ENCODE measurements at regions not wholly inside any gene's neighbourhood (a gene's known extent, or its start where the extent isn't known, plus 50 kb on each side); places are given as distances from the start of the nearest gene placed in this dataset.

- ChIA-PET CTCF (no interaction called here), POLR2A (no interaction called here)
- TF ChIP-seq, protein P1, sequence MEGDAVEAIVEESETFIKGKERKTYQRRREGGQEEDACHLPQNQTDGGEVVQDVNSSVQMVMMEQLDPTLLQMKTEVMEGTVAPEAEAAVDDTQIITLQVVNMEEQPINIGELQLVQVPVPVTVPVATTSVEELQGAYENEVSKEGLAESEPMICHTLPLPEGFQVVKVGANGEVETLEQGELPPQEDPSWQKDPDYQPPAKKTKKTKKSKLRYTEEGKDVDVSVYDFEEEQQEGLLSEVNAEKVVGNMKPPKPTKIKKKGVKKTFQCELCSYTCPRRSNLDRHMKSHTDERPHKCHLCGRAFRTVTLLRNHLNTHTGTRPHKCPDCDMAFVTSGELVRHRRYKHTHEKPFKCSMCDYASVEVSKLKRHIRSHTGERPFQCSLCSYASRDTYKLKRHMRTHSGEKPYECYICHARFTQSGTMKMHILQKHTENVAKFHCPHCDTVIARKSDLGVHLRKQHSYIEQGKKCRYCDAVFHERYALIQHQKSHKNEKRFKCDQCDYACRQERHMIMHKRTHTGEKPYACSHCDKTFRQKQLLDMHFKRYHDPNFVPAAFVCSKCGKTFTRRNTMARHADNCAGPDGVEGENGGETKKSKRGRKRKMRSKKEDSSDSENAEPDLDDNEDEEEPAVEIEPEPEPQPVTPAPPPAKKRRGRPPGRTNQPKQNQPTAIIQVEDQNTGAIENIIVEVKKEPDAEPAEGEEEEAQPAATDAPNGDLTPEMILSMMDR (IDR thresholded peaks at IDR 0.05) = no peak
- Mint-ChIP-seq H3K4me3 (peak overlapping the region; percentile 13), H3K27me3 (no peaks in the 10 kb centered on the region), H3K9me3 (no peaks in the 10 kb centered on the region), H3K27ac (peak overlapping the region; percentile 82), H3K4me1 (ENCODE audit: low read depth) (peaks cover 55% of the 10 kb centered on the region), H3K36me3 (ENCODE audit: low read depth) (peaks cover 16% of the 10 kb centered on the region)
- intact Hi-C loops (cut with micrococcal nuclease) = no loop called here
- ATAC-seq (peak; percentile 91), DNase-seq (no peak)
Observed at GRCh38 chr13:73932091-73932490, 202.1 kb downstream of the KLF12 start.

DNA sequence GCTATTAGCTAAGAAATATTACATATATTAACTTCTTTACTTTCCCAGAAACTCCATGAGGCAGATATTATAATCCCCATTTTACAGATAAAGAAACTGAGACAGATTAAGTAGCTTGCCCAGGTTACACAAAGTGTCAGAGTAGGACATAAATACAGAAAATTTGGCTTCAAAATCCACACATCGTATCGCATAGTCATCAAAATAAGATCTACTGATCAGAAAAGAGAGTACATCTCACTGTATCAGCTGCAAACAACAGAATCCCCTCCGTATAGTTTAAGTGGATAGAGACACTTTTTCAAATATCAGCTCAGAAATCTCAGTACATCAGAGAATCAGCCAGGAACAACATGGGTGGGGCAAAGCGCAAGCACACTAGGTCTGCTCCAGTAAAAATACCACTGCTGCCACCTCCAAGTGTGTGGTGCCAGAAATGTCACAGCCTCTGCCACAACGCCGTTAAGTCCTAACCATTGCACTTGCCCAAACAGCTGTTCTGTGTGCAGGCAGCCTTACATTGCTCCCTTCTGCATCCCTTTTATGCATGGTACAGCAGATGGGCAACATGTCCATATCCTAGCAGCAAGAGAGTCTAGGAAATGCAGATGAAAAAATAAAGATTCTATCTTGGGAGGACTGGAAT lies 204.8 kb downstream of the KLF12 start:
- POLR2A ChIA-PET = no interaction called here
- Mint-ChIP-seq H3K9me3 (no peaks in the 10 kb centered on the region), H3K4me1 (ENCODE audit: low read depth) (peaks cover 59% of the 10 kb centered on the region), H3K27me3 (no peaks in the 10 kb centered on the region), H3K4me3 (no peak overlapping the region), H3K36me3 (ENCODE audit: low read depth) (peaks cover 17% of the 10 kb centered on the region), H3K27ac (no peak overlapping the region)
- TF ChIP-seq, protein P1 (IDR thresholded peaks at IDR 0.05) = no peak
- intact Hi-C loops (cut with micrococcal nuclease) = no loop called here
- ATAC-seq (no peak), DNase-seq (no peak)
- CTCF ChIA-PET = interaction anchor here (1.0 to 1.5 kb wide), 3 partner anchors 11 to 94 kb away, joined by 3 to 5 read pairs (median 3); no protein-coding TSS in a partner anchor

DNA sequence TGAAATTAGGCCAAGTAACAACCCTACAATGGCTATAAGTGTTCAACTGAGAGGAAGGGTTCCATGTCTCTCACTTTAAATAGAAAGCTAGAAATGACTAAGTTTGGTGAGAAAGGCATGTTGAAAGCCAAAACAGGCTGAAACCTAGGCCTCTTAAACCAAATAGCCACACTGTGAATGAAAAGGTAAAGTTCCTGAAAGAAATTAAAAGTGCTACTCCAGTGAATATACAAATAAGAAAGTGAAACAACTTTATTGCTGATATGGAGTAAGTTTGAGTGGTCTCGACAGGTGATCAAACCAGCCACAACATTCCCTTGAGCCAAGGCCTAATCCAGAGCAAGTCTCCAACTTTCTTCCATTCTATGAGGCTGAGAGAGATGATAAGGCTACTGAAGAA lies 209.6 kb downstream of the KLF12 start:
- peak; percentile 76 for ATAC-seq
- peak overlapping the region; percentile 78 for H3K27ac Mint-ChIP-seq
- peak overlapping the region; percentile 28 for H3K4me3 Mint-ChIP-seq
- TF ChIP-seq, protein P1 (IDR thresholded peaks at IDR 0.05) = no peak
- DNase-seq = no peak
- CTCF ChIA-PET = no interaction called here
- no peaks in the 10 kb centered on the region for H3K27me3 Mint-ChIP-seq
- POLR2A ChIA-PET = interaction anchor here (0.6 kb wide), 1 partner anchor 217 kb away, joined by 3 read pairs; no protein-coding TSS in a partner anchor
- H3K36me3 Mint-ChIP-seq (ENCODE audit: low read depth) = peaks cover 14% of the 10 kb centered on the region
- intact Hi-C loops (cut with micrococcal nuclease) = no loop called here
- H3K4me1 Mint-ChIP-seq (ENCODE audit: low read depth) = peaks cover 67% of the 10 kb centered on the region
- H3K9me3 Mint-ChIP-seq = no peaks in the 10 kb centered on the region

DNA sequence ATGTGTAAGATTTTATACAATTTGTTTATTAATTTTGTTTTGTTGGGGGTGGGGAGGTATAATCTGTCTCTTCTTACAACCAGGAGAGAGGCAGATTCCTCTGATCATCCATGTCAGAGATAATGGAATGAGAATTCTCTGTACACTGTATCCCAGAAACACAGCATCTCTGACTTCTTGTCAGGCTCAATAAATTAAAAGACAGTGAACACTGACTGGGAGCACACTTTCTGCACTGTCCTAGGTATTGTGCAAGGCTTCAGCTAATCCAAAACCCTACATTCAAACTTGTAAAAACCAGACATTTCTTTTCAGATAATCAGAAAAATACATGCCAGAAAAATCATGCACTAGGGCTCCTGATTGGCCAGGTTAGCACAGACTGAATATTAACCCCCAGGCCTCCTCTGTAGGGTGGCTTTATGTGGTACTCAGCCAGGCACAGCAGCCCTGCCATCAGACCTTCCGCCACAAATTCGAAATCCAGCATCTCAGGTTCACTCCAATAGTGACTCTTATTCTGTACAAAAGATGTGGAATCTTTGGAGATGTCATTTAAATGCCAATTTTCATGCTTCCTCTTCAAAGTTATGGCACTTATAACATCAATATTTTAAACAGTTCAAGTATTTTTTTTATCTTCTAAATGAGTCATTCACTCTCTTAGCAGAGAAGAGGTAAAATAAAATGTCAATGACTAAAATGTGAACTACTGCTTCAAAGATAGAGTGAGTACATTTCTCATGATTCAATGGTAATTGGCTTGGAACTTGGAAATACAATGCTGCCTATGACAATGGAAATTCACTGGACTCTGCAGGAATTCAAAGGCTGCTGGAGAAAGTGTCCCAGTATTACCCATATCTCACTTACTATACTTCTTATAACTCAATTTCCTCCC lies 211.5 kb downstream of the KLF12 start:
- ATAC-seq (peak; percentile 75), DNase-seq (peak; percentile 12)
- ChIA-PET POLR2A (no interaction called here), CTCF (no interaction called here)
- intact Hi-C loops (cut with micrococcal nuclease) = no loop called here
- Mint-ChIP-seq H3K27me3 (no peaks in the 10 kb centered on the region), H3K36me3 (ENCODE audit: low read depth) (peaks cover 9% of the 10 kb centered on the region), H3K4me1 (ENCODE audit: low read depth) (peaks cover 78% of the 10 kb centered on the region), H3K4me3 (no peak overlapping the region), H3K27ac (peak overlapping the region; percentile 45), H3K9me3 (no peaks in the 10 kb centered on the region)
- TF ChIP-seq, protein P1 (IDR thresholded peaks at IDR 0.05) = no peak

GRCh38 chr13:73918691-73919090 lies 215.5 kb downstream of the KLF12 start:
- Mint-ChIP-seq H3K27ac (no peak overlapping the region), H3K4me1 (ENCODE audit: low read depth) (peaks cover 66% of the 10 kb centered on the region), H3K9me3 (no peaks in the 10 kb centered on the region), H3K27me3 (no peaks in the 10 kb centered on the region), H3K36me3 (ENCODE audit: low read depth) (no peaks in the 10 kb centered on the region), H3K4me3 (no peak overlapping the region)
- POLR2A ChIA-PET = no interaction called here
- DNase-seq (no peak), ATAC-seq (no peak)
- TF ChIP-seq, protein P1 (IDR thresholded peaks at IDR 0.05) = no peak
- intact Hi-C loops (cut with micrococcal nuclease) = no loop called here
- CTCF ChIA-PET = interaction anchor here (0.9 to 1.0 kb wide), 3 partner anchors 9 to 368 kb away, joined by 3 to 4 read pairs (median 4); no protein-coding TSS in a partner anchor
